ENCODE measurements at regions not wholly inside any gene's neighbourhood (a gene's known extent, or its start where the extent isn't known, plus 50 kb on each side); places are given as distances from the start of the nearest gene placed in this dataset.

DNA sequence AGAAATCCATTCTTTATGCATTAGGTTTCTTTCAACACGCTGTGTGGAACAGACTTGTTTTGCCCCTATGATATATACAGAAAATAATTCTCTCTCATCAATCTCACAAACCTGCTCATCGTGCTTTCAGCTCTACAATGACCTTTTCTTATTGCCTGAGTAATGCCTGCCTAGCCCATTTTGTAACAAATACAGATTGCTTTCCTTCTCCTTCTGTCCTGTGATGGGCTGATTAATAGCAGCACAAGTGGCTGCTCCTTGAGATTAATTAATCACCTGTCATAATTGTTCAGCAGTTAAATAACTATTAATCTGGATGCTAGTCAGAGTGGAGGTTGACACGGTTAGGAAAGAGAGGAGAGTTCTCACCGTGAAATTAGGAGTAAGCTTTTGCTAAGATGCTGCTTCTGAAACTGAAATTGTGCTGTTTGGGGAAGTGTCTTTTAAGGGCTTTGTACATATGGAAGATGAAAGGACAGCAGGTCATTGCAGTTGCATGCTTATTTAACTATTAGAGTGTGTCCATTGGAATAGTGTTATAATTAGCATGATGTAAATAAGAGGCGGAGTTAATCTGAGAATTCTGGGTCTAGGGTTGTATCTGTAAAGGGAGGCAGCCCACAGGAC lies 1430.5 kb downstream of the FAM181B start:
- TF ChIP-seq POLR2AphosphoS2 (conservative IDR thresholded peaks at IDR 0.05; ENCODE audit: low read length), result no peak
- TF ChIP-seq MAX (IDR thresholded peaks at IDR 0.05), result no peak
- no peak for TF ChIP-seq POLR2A (IDR thresholded peaks at IDR 0.05; ENCODE audit: low read length)
- TF ChIP-seq, protein P1, sequence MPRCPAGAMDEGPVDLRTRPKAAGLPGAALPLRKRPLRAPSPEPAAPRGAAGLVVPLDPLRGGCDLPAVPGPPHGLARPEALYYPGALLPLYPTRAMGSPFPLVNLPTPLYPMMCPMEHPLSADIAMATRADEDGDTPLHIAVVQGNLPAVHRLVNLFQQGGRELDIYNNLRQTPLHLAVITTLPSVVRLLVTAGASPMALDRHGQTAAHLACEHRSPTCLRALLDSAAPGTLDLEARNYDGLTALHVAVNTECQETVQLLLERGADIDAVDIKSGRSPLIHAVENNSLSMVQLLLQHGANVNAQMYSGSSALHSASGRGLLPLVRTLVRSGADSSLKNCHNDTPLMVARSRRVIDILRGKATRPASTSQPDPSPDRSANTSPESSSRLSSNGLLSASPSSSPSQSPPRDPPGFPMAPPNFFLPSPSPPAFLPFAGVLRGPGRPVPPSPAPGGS (IDR thresholded peaks at IDR 0.05), result no peak
- TF ChIP-seq RFX5 (IDR thresholded peaks at IDR 0.05), result no peak
- TF ChIP-seq, protein P2, sequence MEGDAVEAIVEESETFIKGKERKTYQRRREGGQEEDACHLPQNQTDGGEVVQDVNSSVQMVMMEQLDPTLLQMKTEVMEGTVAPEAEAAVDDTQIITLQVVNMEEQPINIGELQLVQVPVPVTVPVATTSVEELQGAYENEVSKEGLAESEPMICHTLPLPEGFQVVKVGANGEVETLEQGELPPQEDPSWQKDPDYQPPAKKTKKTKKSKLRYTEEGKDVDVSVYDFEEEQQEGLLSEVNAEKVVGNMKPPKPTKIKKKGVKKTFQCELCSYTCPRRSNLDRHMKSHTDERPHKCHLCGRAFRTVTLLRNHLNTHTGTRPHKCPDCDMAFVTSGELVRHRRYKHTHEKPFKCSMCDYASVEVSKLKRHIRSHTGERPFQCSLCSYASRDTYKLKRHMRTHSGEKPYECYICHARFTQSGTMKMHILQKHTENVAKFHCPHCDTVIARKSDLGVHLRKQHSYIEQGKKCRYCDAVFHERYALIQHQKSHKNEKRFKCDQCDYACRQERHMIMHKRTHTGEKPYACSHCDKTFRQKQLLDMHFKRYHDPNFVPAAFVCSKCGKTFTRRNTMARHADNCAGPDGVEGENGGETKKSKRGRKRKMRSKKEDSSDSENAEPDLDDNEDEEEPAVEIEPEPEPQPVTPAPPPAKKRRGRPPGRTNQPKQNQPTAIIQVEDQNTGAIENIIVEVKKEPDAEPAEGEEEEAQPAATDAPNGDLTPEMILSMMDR (IDR thresholded peaks at IDR 0.05), result no peak
- TF ChIP-seq, protein P3, sequence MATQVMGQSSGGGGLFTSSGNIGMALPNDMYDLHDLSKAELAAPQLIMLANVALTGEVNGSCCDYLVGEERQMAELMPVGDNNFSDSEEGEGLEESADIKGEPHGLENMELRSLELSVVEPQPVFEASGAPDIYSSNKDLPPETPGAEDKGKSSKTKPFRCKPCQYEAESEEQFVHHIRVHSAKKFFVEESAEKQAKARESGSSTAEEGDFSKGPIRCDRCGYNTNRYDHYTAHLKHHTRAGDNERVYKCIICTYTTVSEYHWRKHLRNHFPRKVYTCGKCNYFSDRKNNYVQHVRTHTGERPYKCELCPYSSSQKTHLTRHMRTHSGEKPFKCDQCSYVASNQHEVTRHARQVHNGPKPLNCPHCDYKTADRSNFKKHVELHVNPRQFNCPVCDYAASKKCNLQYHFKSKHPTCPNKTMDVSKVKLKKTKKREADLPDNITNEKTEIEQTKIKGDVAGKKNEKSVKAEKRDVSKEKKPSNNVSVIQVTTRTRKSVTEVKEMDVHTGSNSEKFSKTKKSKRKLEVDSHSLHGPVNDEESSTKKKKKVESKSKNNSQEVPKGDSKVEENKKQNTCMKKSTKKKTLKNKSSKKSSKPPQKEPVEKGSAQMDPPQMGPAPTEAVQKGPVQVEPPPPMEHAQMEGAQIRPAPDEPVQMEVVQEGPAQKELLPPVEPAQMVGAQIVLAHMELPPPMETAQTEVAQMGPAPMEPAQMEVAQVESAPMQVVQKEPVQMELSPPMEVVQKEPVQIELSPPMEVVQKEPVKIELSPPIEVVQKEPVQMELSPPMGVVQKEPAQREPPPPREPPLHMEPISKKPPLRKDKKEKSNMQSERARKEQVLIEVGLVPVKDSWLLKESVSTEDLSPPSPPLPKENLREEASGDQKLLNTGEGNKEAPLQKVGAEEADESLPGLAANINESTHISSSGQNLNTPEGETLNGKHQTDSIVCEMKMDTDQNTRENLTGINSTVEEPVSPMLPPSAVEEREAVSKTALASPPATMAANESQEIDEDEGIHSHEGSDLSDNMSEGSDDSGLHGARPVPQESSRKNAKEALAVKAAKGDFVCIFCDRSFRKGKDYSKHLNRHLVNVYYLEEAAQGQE (IDR thresholded peaks at IDR 0.05), result no peak
- TF ChIP-seq, protein P4, sequence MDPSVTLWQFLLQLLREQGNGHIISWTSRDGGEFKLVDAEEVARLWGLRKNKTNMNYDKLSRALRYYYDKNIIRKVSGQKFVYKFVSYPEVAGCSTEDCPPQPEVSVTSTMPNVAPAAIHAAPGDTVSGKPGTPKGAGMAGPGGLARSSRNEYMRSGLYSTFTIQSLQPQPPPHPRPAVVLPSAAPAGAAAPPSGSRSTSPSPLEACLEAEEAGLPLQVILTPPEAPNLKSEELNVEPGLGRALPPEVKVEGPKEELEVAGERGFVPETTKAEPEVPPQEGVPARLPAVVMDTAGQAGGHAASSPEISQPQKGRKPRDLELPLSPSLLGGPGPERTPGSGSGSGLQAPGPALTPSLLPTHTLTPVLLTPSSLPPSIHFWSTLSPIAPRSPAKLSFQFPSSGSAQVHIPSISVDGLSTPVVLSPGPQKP (IDR thresholded peaks at IDR 0.05; ENCODE audit: low read depth, low read length), result no peak
- no peak for TF ChIP-seq SREBF2 (IDR thresholded peaks at IDR 0.05)
